DMS114 treated with DMSO at 0.1 percent for 48 hours (cell line): ENCODE measurements at regions not wholly inside any gene's neighbourhood (a gene's known extent, or its start where the extent isn't known, plus 50 kb on each side); places are given as distances from the start of the nearest gene placed in this dataset.
"Not testable (repeated sequence)": the region's sequence is repeated elsewhere in the genome, so short reads cannot be mapped to it uniquely, and the experiment has no call there.

Experiments
- DNase-seq: peaks from one replicate; lab custom pipeline; 2025; ENCODE audit not compliant: unreplicated experiment; lab: John Stamatoyannopoulos, UW

- no peak for DNase-seq
These were observed 193.8 kb upstream of the RND3 start for GRCh38 chr2:150681120-150681804.

GRCh38 chr2:150679456-150680120, 192.1 kb upstream of the RND3 start:
- no peak for DNase-seq

GRCh38 chr2:150677551-150677950, 190.1 kb upstream of the RND3 start:
- DNase-seq, result no peak

GRCh38 chr2:150676747-150677383, 189.4 kb upstream of the RND3 start:
- DNase-seq, result no peak

- no peak for DNase-seq
These were observed 188.3 kb upstream of the RND3 start for GRCh38 chr2:150675807-150676206.

GRCh38 chr2:150674283-150674682, 186.8 kb upstream of the RND3 start:
- DNase-seq, result no peak

- DNase-seq, result no peak
These were observed 184.8 kb upstream of the RND3 start for GRCh38 chr2:150672311-150672710.

- no peak for DNase-seq
These were observed 182.0 kb upstream of the RND3 start for GRCh38 chr2:150669492-150669891.

- not testable (repeated sequence) for DNase-seq
These were observed 179.6 kb upstream of the RND3 start for GRCh38 chr2:150667039-150667438.

- no peak for DNase-seq
These were observed 175.7 kb upstream of the RND3 start for GRCh38 chr2:150663143-150663542.

- DNase-seq, result no peak
These were observed 168.5 kb upstream of the RND3 start for GRCh38 chr2:150656002-150656401.

- DNase-seq, result no peak
These were observed 165.9 kb upstream of the RND3 start for GRCh38 chr2:150653351-150653750.

- DNase-seq, result no peak
These were observed 160.5 kb upstream of the RND3 start for GRCh38 chr2:150647943-150648342.

GRCh38 chr2:150646746-150647145, 159.3 kb upstream of the RND3 start:
- DNase-seq, result no peak

GRCh38 chr2:150644298-150645067, 157.0 kb upstream of the RND3 start:
- DNase-seq, result no peak

GRCh38 chr2:150643114-150643725, 155.8 kb upstream of the RND3 start:
- no peak for DNase-seq

- no peak for DNase-seq
These were observed 152.6 kb upstream of the RND3 start for GRCh38 chr2:150640039-150640438.

GRCh38 chr2:150639383-150639782, 151.9 kb upstream of the RND3 start:
- no peak for DNase-seq

GRCh38 chr2:150631236-150631821, 143.9 kb upstream of the RND3 start:
- DNase-seq, result no peak

- DNase-seq, result no peak
These were observed 143.2 kb upstream of the RND3 start for GRCh38 chr2:150630587-150631235.
